Loucy (cell line): ENCODE measurements at regions not wholly inside any gene's neighbourhood (a gene's known extent, or its start where the extent isn't known, plus 50 kb on each side); places are given as distances from the start of the nearest gene placed in this dataset.

ENCODE experiments used
- H2AFZ ChIP-seq: fragments of 200-600 bp; sonication (generic); 2 replicates; pipeline ENCODE4 v1.6.0; 2016; ENCODE audit warnings: antibody characterized with exemption, mild to moderate bottlenecking, low read length, moderate library complexity
- H3F3A ChIP-seq: fragments of 200-600 bp; 2 replicates; pipeline ENCODE4 v1.6.0; 2016; ENCODE audit warnings: antibody characterized with exemption, low read depth, mild to moderate bottlenecking
- H3K27me3 ChIP-seq: fragments of 200-600 bp; sonication (generic); 2 replicates; pipeline ENCODE4 v1.6.1; 2014; ENCODE audit warnings: low read length, mild to moderate bottlenecking; ENCODE audit not compliant: insufficient read depth, poor library complexity, severe bottlenecking
- H3K36me3 ChIP-seq: fragments of 200-600 bp; sonication (generic); 2 replicates; pipeline ENCODE4 v1.6.1; 2016; ENCODE audit warnings: low read length; ENCODE audit not compliant: insufficient read depth
- H3K4me1 ChIP-seq: fragments of 200-600 bp; sonication (generic); 2 replicates; pipeline ENCODE4 v1.5.1; 2014; ENCODE audit warnings: low read length, mild to moderate bottlenecking; ENCODE audit not compliant: insufficient read depth, poor library complexity, severe bottlenecking
- H3K4me2 ChIP-seq: fragments of 200-600 bp; sonication (generic); 2 replicates; pipeline ENCODE4 v1.6.0; 2014; ENCODE audit warnings: antibody characterized with exemption, low read length, low read depth, mild to moderate bottlenecking; ENCODE audit not compliant: poor library complexity, severe bottlenecking
- H3K4me3 ChIP-seq: fragments of 200-600 bp; sonication (generic); 2 replicates; pipeline ENCODE4 v1.5.1; 2014; ENCODE audit warnings: low read length, mild to moderate bottlenecking, mixed read lengths; ENCODE audit not compliant: poor library complexity, severe bottlenecking
- H3K79me2 ChIP-seq: fragments of 200-600 bp; sonication (generic); 2 replicates; pipeline ENCODE4 v1.6.1; 2014; ENCODE audit warnings: low read length; ENCODE audit not compliant: insufficient read depth
- H3K9ac ChIP-seq: fragments of 200-600 bp; sonication (generic); 2 replicates; pipeline ENCODE4 v1.6.0; 2014; ENCODE audit warnings: mild to moderate bottlenecking, low read depth, low read length, moderate library complexity; ENCODE audit not compliant: poor library complexity, severe bottlenecking
- H3K9me2 ChIP-seq: fragments of 200-600 bp; sonication (generic); replicated peaks from 2 replicates; pipeline ENCODE4 v1.6.1; 2016; ENCODE audit warnings: low read depth, low read length, mixed read lengths
- H3K9me3 ChIP-seq: fragments of 200-600 bp; sonication (generic); 2 replicates; pipeline ENCODE4 v1.6.1; 2014; ENCODE audit warnings: mild to moderate bottlenecking, antibody characterized with exemption, low read length, low read depth; ENCODE audit not compliant: insufficient read depth
- H4K20me1 ChIP-seq: fragments of 200-600 bp; sonication (generic); 2 replicates; pipeline ENCODE4 v1.6.0; 2014; ENCODE audit warnings: antibody characterized with exemption, low read length, mild to moderate bottlenecking; ENCODE audit not compliant: insufficient read depth, poor library complexity, severe bottlenecking
- EZH2phosphoT487 ChIP-seq: fragments of 200-600 bp; IDR thresholded peaks from 2 replicates; pipeline ENCODE4 v1.6.1; 2018; ENCODE audit warnings: antibody characterized with exemption, mild to moderate bottlenecking, moderate library complexity, borderline replicate concordance
- TF ChIP-seq, protein P1 (sequence below): fragments of 200-600 bp; sonication (generic); conservative IDR thresholded peaks from 2 replicates; pipeline ENCODE4 v1.5.1; 2014; ENCODE audit warnings: mild to moderate bottlenecking, antibody characterized with exemption, low read length

GRCh38 chr6:139708337-139709199, 334.1 kb upstream of the CITED2 start:
- no peaks in the 10 kb centered on the region for H3K4me1 ChIP-seq
- H3K36me3 ChIP-seq: no peaks in the 10 kb centered on the region
- H3K4me2 ChIP-seq: no peak overlapping the region
- no peaks in the 10 kb centered on the region for H3K9me3 ChIP-seq
- H2AFZ ChIP-seq: no peak overlapping the region
- no peaks in the 10 kb centered on the region for H3K79me2 ChIP-seq
- H4K20me1 ChIP-seq: no peaks in the 10 kb centered on the region
- no peaks in the 10 kb centered on the region for H3K27me3 ChIP-seq
- no peak overlapping the region for H3K4me3 ChIP-seq
- no peaks in the 10 kb centered on the region for H3F3A ChIP-seq
- no peaks in the 10 kb centered on the region for H3K9me2 ChIP-seq
- TF ChIP-seq, protein P1, sequence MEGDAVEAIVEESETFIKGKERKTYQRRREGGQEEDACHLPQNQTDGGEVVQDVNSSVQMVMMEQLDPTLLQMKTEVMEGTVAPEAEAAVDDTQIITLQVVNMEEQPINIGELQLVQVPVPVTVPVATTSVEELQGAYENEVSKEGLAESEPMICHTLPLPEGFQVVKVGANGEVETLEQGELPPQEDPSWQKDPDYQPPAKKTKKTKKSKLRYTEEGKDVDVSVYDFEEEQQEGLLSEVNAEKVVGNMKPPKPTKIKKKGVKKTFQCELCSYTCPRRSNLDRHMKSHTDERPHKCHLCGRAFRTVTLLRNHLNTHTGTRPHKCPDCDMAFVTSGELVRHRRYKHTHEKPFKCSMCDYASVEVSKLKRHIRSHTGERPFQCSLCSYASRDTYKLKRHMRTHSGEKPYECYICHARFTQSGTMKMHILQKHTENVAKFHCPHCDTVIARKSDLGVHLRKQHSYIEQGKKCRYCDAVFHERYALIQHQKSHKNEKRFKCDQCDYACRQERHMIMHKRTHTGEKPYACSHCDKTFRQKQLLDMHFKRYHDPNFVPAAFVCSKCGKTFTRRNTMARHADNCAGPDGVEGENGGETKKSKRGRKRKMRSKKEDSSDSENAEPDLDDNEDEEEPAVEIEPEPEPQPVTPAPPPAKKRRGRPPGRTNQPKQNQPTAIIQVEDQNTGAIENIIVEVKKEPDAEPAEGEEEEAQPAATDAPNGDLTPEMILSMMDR: no peak
- TF ChIP-seq EZH2phosphoT487: no peak
- no peak overlapping the region for H3K9ac ChIP-seq

DNA sequence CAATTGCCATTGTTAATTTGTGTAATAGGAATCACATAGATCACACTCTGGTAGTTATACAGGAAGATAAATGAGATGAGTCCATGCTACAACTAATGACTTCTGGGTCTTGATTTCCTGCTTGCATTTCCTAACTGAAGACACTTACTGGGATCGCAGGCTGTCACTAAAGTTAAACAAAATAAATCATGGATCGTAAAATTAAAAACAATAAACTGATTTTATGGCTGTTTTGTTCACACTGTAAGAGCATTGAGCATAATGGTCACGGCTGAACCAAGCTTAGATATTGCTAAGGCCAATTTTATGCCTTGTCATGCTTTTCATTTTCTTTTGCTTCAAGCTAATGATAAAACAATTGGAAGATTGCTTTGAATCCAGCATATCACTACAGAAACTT, 332.5 kb upstream of the CITED2 start:
- no peaks in the 10 kb centered on the region for H3K9me3 ChIP-seq
- H3K4me3 ChIP-seq: no peak overlapping the region
- no peaks in the 10 kb centered on the region for H3K9me2 ChIP-seq
- H2AFZ ChIP-seq: no peak overlapping the region
- TF ChIP-seq EZH2phosphoT487: no peak
- TF ChIP-seq, protein P1: no peak
- no peaks in the 10 kb centered on the region for H3K36me3 ChIP-seq
- H3K27me3 ChIP-seq: no peaks in the 10 kb centered on the region
- H3K4me1 ChIP-seq: no peaks in the 10 kb centered on the region
- no peaks in the 10 kb centered on the region for H3K79me2 ChIP-seq
- no peak overlapping the region for H3K9ac ChIP-seq
- no peaks in the 10 kb centered on the region for H4K20me1 ChIP-seq
- no peaks in the 10 kb centered on the region for H3F3A ChIP-seq
- no peak overlapping the region for H3K4me2 ChIP-seq

DNA sequence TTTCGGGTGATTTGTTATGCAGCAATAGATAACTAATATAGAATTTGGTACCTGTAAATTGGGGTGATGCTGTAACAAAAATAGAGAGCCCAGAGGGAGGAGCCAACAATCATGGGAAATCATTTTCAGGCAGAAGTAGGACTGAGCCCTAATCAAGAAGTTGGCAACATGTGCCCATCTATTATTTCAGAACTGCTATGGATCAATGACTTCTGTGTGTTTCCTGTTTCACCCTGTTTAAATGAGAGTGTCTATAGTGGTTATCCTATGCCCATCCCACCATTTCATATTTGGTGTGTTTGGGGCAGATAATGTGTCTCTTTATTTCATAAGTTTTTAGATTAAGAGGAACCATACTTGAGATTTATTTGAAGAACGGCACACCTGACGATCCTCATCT, 330.8 kb upstream of the CITED2 start:
- Histone ChIP-seq H3K36me3 (no peaks in the 10 kb centered on the region), H3K79me2 (no peaks in the 10 kb centered on the region), H3K9me3 (no peaks in the 10 kb centered on the region), H3K9me2 (no peaks in the 10 kb centered on the region), H2AFZ (no peak overlapping the region), H3K4me3 (no peak overlapping the region), H3F3A (no peaks in the 10 kb centered on the region), H3K4me1 (no peaks in the 10 kb centered on the region), H3K9ac (no peak overlapping the region), H3K4me2 (no peak overlapping the region), H3K27me3 (no peaks in the 10 kb centered on the region), H4K20me1 (no peaks in the 10 kb centered on the region)
- TF ChIP-seq, protein P1: no peak
- no peak for TF ChIP-seq EZH2phosphoT487
